Right lobe of liver (tissue), 4 donors: ENCODE measurements at regions not wholly inside any gene's neighbourhood (a gene's known extent, or its start where the extent isn't known, plus 50 kb on each side); places are given as distances from the start of the nearest gene placed in this dataset.

Source experiments
- POLR2A ChIP-seq: fragments of 450-650 bp; IDR thresholded peaks from one replicate; pipeline ENCODE4 v1.6.1; 2017; ENCODE audit warnings: antibody characterized with exemption, mild to moderate bottlenecking
- TF ChIP-seq, protein P1 (sequence below), 4 donors: fragments of 200-600 bp in 3 of 4; fragments of 450-650 bp in 1 of 4; IDR thresholded peaks; one replicate each; pipeline versions ENCODE4 v1.5.1 to v1.8.0; 2016 to 2022; ENCODE audit warnings: antibody characterized with exemption in 4 of 4, mild to moderate bottlenecking in 2 of 4
- donor health status: DM: no; HTN: no; CAD: no.
- donor health status: DM: no; HTN: no; CAD: no.
- donor health status: DM: no; HTN: yes; CAD: no.

DNA sequence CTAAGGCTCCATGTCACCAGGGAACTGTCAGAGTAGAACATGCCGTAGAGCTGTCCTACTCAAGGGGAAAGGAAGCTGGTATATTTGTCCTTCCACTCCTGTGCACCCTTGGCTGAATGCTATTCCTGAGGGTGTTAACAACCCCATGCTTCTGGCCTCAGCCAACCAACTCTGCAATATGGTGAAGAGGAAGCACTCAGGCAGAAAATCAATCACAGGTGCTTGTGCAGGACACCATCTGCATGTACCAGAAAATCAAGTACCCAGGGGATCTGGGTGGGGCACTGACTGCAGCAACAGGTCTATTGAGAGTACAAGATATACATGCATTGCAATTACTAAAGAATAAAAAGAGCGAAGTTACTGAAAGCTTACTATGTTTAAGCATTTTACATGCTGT, 51.4 kb upstream of the NEK6 start:
- no peak for TF ChIP-seq POLR2A
- TF ChIP-seq, protein P1, sequence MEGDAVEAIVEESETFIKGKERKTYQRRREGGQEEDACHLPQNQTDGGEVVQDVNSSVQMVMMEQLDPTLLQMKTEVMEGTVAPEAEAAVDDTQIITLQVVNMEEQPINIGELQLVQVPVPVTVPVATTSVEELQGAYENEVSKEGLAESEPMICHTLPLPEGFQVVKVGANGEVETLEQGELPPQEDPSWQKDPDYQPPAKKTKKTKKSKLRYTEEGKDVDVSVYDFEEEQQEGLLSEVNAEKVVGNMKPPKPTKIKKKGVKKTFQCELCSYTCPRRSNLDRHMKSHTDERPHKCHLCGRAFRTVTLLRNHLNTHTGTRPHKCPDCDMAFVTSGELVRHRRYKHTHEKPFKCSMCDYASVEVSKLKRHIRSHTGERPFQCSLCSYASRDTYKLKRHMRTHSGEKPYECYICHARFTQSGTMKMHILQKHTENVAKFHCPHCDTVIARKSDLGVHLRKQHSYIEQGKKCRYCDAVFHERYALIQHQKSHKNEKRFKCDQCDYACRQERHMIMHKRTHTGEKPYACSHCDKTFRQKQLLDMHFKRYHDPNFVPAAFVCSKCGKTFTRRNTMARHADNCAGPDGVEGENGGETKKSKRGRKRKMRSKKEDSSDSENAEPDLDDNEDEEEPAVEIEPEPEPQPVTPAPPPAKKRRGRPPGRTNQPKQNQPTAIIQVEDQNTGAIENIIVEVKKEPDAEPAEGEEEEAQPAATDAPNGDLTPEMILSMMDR (IDR thresholded peaks at IDR 0.05): no peak
